IMR-90 (cell line): ENCODE measurements at regions not wholly inside any gene's neighbourhood (a gene's known extent, or its start where the extent isn't known, plus 50 kb on each side); places are given as distances from the start of the nearest gene placed in this dataset.

ENCODE experiments used
- ATAC-seq: fragments of 200-7000 bp; cut with Tn5 transposase; 2 replicates; pipeline ENCODE4 v1.9.1; 2020; ENCODE audit warnings: low read depth, mild to moderate bottlenecking, moderate library complexity
- BruUV-seq: library from RNA; stranded (reverse); fragments of 400-500 nt; replicated peaks from 2 replicates; lab custom pipeline; 2021; lab: Mats Ljungman, UMichigan
- CTCF ChIA-PET: fragments of 300-600 bp; formaldehyde crosslinking; extraction: SDS; loops from one replicate; lab custom pipeline; 2021; ENCODE audit warnings: antibody characterized with exemption; lab: Yijun Ruan, JAX
- POLR2A ChIA-PET: fragments of 300-600 bp; sonication (Branson Sonifier 250); formaldehyde crosslinking; loops from one replicate; lab custom pipeline; 2022; ENCODE audit warnings: antibody characterized with exemption; ENCODE audit not compliant: unreplicated experiment; lab: Charles Lee
- DNase-seq: peaks from one replicate; pipeline ENCODE4 v3.0.0; 2013
- H2AFZ ChIP-seq: replicated peaks from 2 replicates; pipeline ENCODE3; 2013; ENCODE audit warnings: low read length, mild to moderate bottlenecking; ENCODE audit not compliant: poor library complexity
- H2AK5ac ChIP-seq: 2 replicates; pipeline ENCODE4 v1.6.1; 2013; ENCODE audit warnings: low read depth, low read length, inconsistent platforms
- H2AK9ac ChIP-seq: replicated peaks from 2 replicates; pipeline ENCODE3; 2013; ENCODE audit warnings: mild to moderate bottlenecking, low read depth, low read length, moderate library complexity; ENCODE audit not compliant: poor library complexity
- H2BK120ac ChIP-seq: 2 replicates; pipeline ENCODE4 v1.6.1; 2013; ENCODE audit warnings: low read depth, low read length, inconsistent platforms
- H2BK15ac ChIP-seq: 3 replicates; pipeline ENCODE4 v1.6.1; 2013; ENCODE audit warnings: low read depth, low read length, inconsistent platforms
- H2BK20ac ChIP-seq: 2 replicates; pipeline ENCODE4 v1.6.1; 2013; ENCODE audit warnings: low read depth, mild to moderate bottlenecking, inconsistent platforms, low read length, moderate library complexity
- H2BK5ac ChIP-seq: 2 replicates; pipeline ENCODE4 v1.6.1; 2013; ENCODE audit warnings: mild to moderate bottlenecking, low read depth, low read length, inconsistent platforms; ENCODE audit not compliant: poor library complexity, severe bottlenecking
- H3K14ac ChIP-seq: replicated peaks from 2 replicates; pipeline ENCODE4 v1.6.1; 2013; ENCODE audit warnings: low read depth, low read length, inconsistent platforms
- H3K18ac ChIP-seq: 2 replicates; pipeline ENCODE4 v1.6.1; 2013; ENCODE audit warnings: low read depth, low read length, control low read depth
- H3K23ac ChIP-seq: 2 replicates; pipeline ENCODE4 v1.6.1; 2013; ENCODE audit warnings: low read depth, low read length, inconsistent platforms
- H3K27ac ChIP-seq: 2 replicates; pipeline ENCODE4 v1.5.1; 2013; ENCODE audit warnings: mild to moderate bottlenecking, control low read depth, low read length; ENCODE audit not compliant: insufficient read depth
- H3K27me3 ChIP-seq: 2 replicates; pipeline ENCODE4 v1.6.1; 2013; ENCODE audit warnings: low read length; ENCODE audit not compliant: control insufficient read depth, insufficient read depth
- H3K36me3 ChIP-seq: 2 replicates; pipeline ENCODE4 v1.6.1; 2013; ENCODE audit warnings: low read length, mixed read lengths; ENCODE audit not compliant: control insufficient read depth, insufficient read depth
- H3K4ac ChIP-seq: 2 replicates; pipeline ENCODE4 v1.6.1; 2013; ENCODE audit warnings: low read depth, low read length, inconsistent platforms
- H3K4me1 ChIP-seq: 2 replicates; pipeline ENCODE4 v1.6.1; 2013; ENCODE audit warnings: low read length, mixed read lengths; ENCODE audit not compliant: control insufficient read depth, insufficient read depth
- H3K4me2 ChIP-seq: 2 replicates; pipeline ENCODE4 v1.6.1; 2013; ENCODE audit warnings: low read depth, mild to moderate bottlenecking, control low read depth, low read length, moderate library complexity
- H3K4me3 ChIP-seq: 2 replicates; pipeline ENCODE4 v1.5.1; 2013; ENCODE audit warnings: low read depth, mild to moderate bottlenecking, control low read depth, low read length, moderate library complexity; ENCODE audit not compliant: insufficient read depth
- H3K56ac ChIP-seq: 2 replicates; pipeline ENCODE4 v1.6.1; 2013; ENCODE audit warnings: low read length, inconsistent platforms; ENCODE audit not compliant: insufficient read depth; ENCODE audit errors: extremely low read depth
- H3K79me1 ChIP-seq, 2 experiments: 2 replicates each; pipeline ENCODE4 v1.6.1; 2013; ENCODE audit warnings: low read length in 2 of 2, inconsistent platforms in 1 of 2, low read depth in 1 of 2
- H3K9ac ChIP-seq: 2 replicates; pipeline ENCODE4 v1.6.1; 2013; ENCODE audit warnings: low read depth, low read length, control low read depth
- H3K9me1 ChIP-seq: 2 replicates; pipeline ENCODE4 v1.6.1; 2013; ENCODE audit warnings: low read length, inconsistent platforms; ENCODE audit not compliant: insufficient read depth
- H3K9me3 ChIP-seq: 2 replicates; pipeline ENCODE4 v1.6.1; 2013; ENCODE audit warnings: low read length; ENCODE audit not compliant: control insufficient read depth, insufficient read depth
- H4K20me1 ChIP-seq: 2 replicates; pipeline ENCODE4 v1.6.1; 2013; ENCODE audit warnings: low read length, inconsistent platforms; ENCODE audit not compliant: insufficient read depth
- H4K5ac ChIP-seq: 2 replicates; pipeline ENCODE4 v1.6.1; 2013; ENCODE audit warnings: mild to moderate bottlenecking, low read depth, low read length, control low read depth
- H4K8ac ChIP-seq, 2 experiments: 2 replicates each; pipeline ENCODE4 v1.6.1; 2013; ENCODE audit warnings: low read depth in 2 of 2, low read length in 2 of 2, control low read depth in 1 of 2, inconsistent platforms in 1 of 2
- H4K91ac ChIP-seq: 2 replicates; pipeline ENCODE4 v1.6.1; 2013; ENCODE audit warnings: low read depth, low read length, inconsistent platforms; ENCODE audit not compliant: insufficient read depth
- BHLHE40 ChIP-seq: fragments of 150-350 bp; IDR thresholded peaks from 2 replicates; pipeline ENCODE4 v1.6.1; 2016; ENCODE audit warnings: mild to moderate bottlenecking, low read depth, low read length
- MAFK ChIP-seq: IDR thresholded peaks from 2 replicates; pipeline ENCODE4 v1.6.1; 2012; ENCODE audit warnings: low read depth, low read length, improper control_type of control experiment
- WGBS, 2 experiments: methylation state at CpG; one replicate each; pipeline versions ENCODE4 v1.1.5 to v1.1.7; 2013; ENCODE audit warnings: missing lambda C conversion rate in 2 of 2; ENCODE audit not compliant: insufficient read length in 1 of 2; ENCODE audit errors: extremely low coverage in 2 of 2; 5-methylcytosine and 5-hydroxymethylcytosine counted together
- dilution Hi-C: fragments of 300-500 bp; cut with HindIII; formaldehyde crosslinking; loops from one replicate; pipeline ENCODE4 v1.14.3; 2018; ENCODE audit warnings: low sequenced_read_pairs; ENCODE audit not compliant: unreplicated experiment
- in situ Hi-C: fragments of 300-500 bp; cut with MboI; formaldehyde crosslinking; loops from 3 replicates; pipeline ENCODE4 v1.14.3; 2019; ENCODE audit warnings: low sequenced_read_pairs, inconsistent platforms, mixed read lengths
- intact Hi-C: fragments of 100-400 bp; cut with micrococcal nuclease; formaldehyde crosslinking; loops from 2 replicates; pipeline ENCODE4 v1.10.0; 2022

DNA sequence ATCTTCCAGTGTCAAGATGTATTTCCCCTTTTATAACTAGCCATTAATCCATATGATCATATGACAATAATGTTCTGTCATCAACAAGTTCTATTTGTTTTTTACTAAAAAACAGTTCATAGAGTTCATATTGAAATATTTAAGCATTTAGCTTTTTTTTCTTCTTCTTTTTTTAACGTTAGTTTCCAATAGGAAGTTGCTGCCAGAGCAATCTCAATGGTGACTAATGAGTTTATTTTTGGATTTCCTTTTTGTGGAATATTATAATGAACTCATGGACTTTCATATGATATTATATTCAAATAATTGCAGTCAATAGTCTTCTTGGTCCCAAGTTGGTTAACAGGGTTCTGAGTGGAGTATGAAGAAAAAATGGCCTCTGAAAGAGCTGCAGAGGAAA is 343.3 kb downstream of the BCKDHB start:
- Histone ChIP-seq H2BK20ac (0 out of 2 replicates have a peak overlapping the region, but pooled peaks have one; percentile 26), H4K91ac (no peak overlapping the region), H2BK15ac (no peak overlapping the region), H3K4me1 (peaks cover 3% of the 10 kb centered on the region; the same call in 1 of the 2 replicates), H3K18ac (no peak overlapping the region; the same call in 1 of the 2 replicates), H3K79me1 (no peaks in the 10 kb centered on the region), H3K9ac (no peak overlapping the region), H3K14ac (no peak overlapping the region), H3K27ac (no peak overlapping the region), H2AK9ac (no peak overlapping the region), H3K27me3 (no peaks in the 10 kb centered on the region), H2AK5ac (0 out of 2 replicates have a peak overlapping the region, but pooled peaks have one; percentile 83), H3K56ac (no peak overlapping the region), H3K4me3 (no peak overlapping the region), H3K23ac (no peak overlapping the region), H4K8ac (no peak overlapping the region; a peak in 1 of 4 replicates), H3K9me3 (peaks cover 6% of the 10 kb centered on the region), H2BK120ac (no peak overlapping the region), H3K9me1 (peaks cover 10% of the 10 kb centered on the region; the same call in 1 of the 2 replicates), H3K4me2 (no peak overlapping the region), H4K5ac (no peak overlapping the region), H3K36me3 (no peaks in the 10 kb centered on the region), H2BK5ac (no peak overlapping the region), H4K20me1 (no peaks in the 10 kb centered on the region), H2AFZ (no peak overlapping the region), H3K4ac (peak overlapping the region; percentile 35; the same call in 1 of the 2 replicates)
- POLR2A ChIA-PET, result no interaction called here
- no CpG with 5 or more reads among the region's 1 CpG for WGBS, 2 experiments
- no peak for ATAC-seq
- no peak for TF ChIP-seq MAFK
- TF ChIP-seq BHLHE40, result no peak
- DNase-seq, result no peak
- BruUV-seq, result no TSS peak
- dilution Hi-C loops, result no loop called here
- in situ Hi-C loops, result no loop called here
- CTCF ChIA-PET, result no interaction called here
- intact Hi-C loops, result no loop called here
